GM18517 (cell line): ENCODE measurements at regions not wholly inside any gene's neighbourhood (a gene's known extent, or its start where the extent isn't known, plus 50 kb on each side); places are given as distances from the start of the nearest gene placed in this dataset.
"Not testable (repeated sequence)": the region's sequence is repeated elsewhere in the genome, so short reads cannot be mapped to it uniquely, and the experiment has no call there.

Experiments
- ATAC-seq: cut with Tn5 transposase; IDR thresholded peaks from one replicate; pipeline ENCODE4 v1.9.1; 2021; ENCODE audit warnings: mild to moderate bottlenecking, moderate library complexity; ENCODE audit not compliant: unreplicated experiment

DNA sequence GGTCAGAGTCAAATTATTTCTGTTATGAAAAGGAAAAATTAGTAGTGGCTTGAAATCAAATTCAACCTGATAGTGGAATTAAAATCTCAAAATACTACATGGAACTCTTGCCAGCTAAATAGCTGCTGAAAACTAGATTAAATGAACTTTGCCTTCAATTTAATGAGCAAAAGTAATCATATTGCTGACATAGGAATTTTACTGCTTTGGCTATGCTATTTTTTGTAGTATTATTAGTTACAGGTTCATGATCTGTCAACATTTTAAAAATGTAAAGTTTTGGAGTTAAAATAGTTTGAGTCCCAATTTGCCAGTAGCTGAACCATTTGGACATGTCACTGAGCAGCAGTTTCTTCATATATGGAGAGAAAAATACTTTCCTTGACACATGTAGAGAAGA is 81.4 kb downstream of the RERGL start:
- no peak for ATAC-seq

- ATAC-seq: no peak
Observed at GRCh38 chr12:17999174-17999801, 90.7 kb downstream of the RERGL start.

GRCh38 chr12:17992002-17992656 is 97.9 kb downstream of the RERGL start:
- ATAC-seq: peak; percentile 87

- no peak for ATAC-seq
Observed at GRCh38 chr12:17982556-17982955, 107.4 kb downstream of the RERGL start.

GRCh38 chr12:17976202-17976601 is 113.8 kb downstream of the RERGL start:
- no peak for ATAC-seq

- ATAC-seq: no peak
Observed at GRCh38 chr12:17975763-17976162, 114.2 kb downstream of the RERGL start.

DNA sequence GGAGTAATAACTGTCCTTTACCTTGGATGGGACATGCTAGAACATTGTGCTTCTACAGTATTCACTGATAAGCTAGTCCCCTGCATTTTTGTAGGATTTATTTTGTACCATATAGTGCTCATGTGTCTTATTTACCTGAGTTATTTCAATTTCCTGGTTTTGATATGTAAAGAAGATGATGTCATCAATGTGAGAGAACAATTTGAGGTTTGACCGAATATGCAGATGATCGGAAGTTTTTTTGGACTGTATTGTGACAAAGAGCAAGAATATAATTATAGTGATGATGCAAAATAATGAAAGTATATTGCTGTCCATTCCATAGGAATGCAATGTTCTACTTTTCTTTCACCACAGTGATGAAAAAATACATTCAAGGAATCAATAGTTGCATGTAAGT is 114.8 kb downstream of the RERGL start:
- no peak for ATAC-seq

GRCh38 chr12:17971850-17972249 is 118.1 kb downstream of the RERGL start:
- ATAC-seq: no peak

DNA sequence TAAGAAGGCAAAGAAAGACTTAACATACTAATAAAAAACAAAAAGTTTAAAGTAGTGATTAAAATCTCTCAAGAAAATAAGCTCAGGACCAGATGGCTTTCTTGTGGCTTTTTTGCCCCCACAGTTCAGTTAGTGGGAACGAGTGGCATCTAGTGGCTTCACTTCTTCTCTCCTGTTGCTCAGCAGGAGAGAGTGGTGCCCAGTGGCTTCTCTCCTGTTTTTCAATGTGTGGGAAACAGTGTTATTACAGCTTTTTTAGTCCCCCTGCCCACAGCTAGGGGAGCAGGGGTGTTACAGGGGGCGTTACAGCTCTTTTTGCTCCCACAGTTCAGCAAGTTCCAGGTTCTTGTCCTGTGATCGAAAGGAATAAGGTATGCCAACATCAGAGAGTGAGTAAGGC is 135.2 kb downstream of the RERGL start:
- ATAC-seq: no peak

DNA sequence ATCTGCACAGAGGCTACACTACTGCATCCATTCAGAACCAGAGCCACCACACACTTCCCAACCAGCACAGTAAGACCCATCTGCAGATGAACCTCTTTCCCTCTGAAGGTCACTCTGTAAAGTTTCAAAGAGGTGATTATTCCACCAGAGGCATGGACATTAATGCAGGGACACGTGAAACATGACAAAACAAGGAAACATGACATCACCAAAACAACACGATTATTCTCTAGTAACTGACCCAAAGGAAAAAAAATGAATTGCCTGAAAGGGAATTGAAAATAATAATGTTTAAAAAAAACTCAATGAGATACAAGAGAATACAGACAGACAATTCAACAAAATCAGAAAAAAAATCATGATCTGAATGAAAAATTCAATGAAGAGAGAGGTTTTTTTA is 139.1 kb downstream of the RERGL start:
- no peak for ATAC-seq

- ATAC-seq: no peak
Observed at GRCh38 chr12:17949558-17950141, 140.3 kb downstream of the RERGL start.

- no peak for ATAC-seq
Observed at GRCh38 chr12:17928708-17929366, 161.2 kb downstream of the RERGL start.

DNA sequence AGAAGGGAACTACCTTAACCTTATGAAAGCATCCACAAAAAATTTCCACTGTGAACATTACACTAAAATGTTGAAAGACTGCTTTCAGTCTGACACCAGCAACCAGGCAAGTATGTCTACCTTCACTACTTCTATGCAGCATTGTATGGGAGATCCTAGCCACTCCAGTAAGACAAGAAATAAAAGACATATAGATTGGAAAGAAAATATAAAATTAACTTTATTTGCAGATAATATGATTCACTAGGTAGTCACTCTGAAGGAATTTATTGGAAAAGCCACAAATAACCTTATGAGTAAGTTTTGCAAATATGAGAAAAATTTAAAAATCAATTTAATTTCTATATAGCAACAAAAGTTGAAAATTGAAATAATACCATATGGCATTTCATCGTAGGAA is 172.0 kb downstream of the RERGL start:
- ATAC-seq: no peak

GRCh38 chr12:17884581-17884980 is 205.4 kb downstream of the RERGL start:
- no peak for ATAC-seq

DNA sequence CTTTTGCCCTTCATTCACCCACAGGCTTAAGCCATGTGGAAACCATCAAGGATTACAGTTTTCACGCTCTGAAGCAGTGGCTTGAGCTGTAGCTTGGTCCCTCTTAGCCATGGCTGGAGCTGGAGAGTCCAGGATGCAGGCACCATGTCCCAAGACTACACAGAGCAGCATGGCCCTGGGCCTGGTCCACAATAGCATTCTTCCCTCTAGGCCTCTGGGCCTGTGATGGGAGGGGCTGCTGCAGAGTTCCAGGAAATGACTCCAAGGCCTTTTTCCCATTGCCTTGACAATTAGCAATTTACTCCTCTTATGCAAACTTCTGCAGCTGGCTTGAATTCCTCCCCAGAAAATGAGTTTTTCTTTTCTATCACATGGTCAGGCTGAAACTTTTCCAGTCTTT is 211.3 kb downstream of the RERGL start:
- no peak for ATAC-seq

GRCh38 chr12:17875230-17875629 is 214.8 kb downstream of the RERGL start:
- no peak for ATAC-seq

DNA sequence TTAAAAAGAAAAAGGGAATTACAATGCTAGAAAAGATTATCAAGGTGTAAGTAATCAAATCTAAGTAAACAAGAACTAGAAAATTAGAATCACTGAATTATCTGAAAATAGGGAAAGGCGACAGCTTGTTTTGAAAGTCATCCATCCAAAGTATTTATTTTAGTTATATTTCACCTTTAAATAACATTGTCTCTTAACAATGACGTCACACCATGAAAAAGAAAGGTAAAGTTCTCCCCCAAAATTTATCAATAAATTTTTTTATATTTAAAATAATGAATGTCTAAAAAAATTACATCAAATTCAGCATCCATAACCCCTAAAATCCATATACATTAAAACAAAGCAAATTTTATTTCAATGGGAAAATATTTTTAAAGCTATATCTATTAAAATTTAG is 223.2 kb downstream of the RERGL start:
- no peak for ATAC-seq

DNA sequence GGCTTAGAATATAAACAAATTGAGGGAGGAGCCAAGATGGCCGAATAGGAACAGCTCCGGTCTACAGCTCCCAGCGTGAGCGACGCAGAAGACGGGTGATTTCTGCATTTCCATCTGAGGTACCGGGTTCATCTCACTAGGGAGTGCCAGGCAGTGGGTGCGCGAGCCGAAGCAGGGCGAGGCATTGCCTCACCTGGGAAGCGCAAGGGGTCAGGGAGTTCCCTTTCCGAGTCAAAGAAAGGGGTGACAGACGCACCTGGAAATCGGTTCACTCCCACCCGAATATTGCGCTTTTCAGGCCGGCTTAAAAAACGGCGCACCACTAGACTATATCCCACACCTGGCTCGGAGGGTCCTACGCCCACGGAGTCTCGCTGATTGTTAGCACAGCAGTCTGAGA is 234.4 kb downstream of the RERGL start:
- ATAC-seq: not testable (repeated sequence)

DNA sequence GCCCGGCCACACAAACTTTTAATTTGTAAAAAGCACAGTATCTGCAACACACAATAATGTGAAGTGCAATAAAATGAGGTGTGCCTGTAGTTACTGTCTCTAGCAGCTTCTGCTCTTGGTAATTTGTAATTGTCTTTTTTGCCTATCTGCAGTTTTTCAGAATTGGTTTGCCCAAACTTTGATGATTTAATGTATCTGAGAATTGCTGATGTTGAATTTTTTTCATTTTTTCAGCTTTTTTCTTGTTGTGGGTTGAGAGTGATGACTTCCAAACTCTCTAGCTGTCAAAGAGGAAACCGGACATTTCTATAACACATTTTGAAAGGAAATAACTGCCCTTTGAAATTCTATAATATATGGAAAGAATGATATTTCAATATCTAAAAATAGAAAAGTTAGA is 236.9 kb downstream of the RERGL start:
- no peak for ATAC-seq

- ATAC-seq: no peak
Observed at GRCh38 chr12:17841496-17841895, 248.5 kb downstream of the RERGL start.

GRCh38 chr12:17829813-17830212 is 260.2 kb downstream of the RERGL start:
- no peak for ATAC-seq

- ATAC-seq: no peak
Observed at GRCh38 chr12:17818931-17819330, 271.1 kb downstream of the RERGL start.
